Kidney (tissue), 13 donors: ENCODE measurements at regions not wholly inside any gene's neighbourhood (a gene's known extent, or its start where the extent isn't known, plus 50 kb on each side); places are given as distances from the start of the nearest gene placed in this dataset.

Source experiments
- DNase-seq, 5 donors: peaks; one replicate each; pipeline ENCODE4 v3.0.0-alpha.2; 2013 to 2020
- FAIRE-seq: peaks from 2 replicates; lab custom pipeline; 2012; peaks lifted over from hg19 to GRCh38; lab: Jason Lieb, UNC
- H3K27ac ChIP-seq, 2 donors: one replicate each; pipeline ENCODE4 v1.7.0; 2013; ENCODE audit warnings: low read depth in 2 of 2, low read length in 2 of 2, inconsistent platforms in 1 of 2
- H3K27me3 ChIP-seq: one replicate; pipeline ENCODE4 v1.7.1; 2013; ENCODE audit warnings: low read length, inconsistent platforms; ENCODE audit not compliant: control insufficient read depth, insufficient read depth
- H3K36me3 ChIP-seq, 3 donors: one replicate each; pipeline versions ENCODE4 v1.7.0 to v1.7.1; 2013; ENCODE audit warnings: low read length in 3 of 3, control low read depth in 1 of 3, inconsistent platforms in 1 of 3; ENCODE audit not compliant: insufficient read depth in 3 of 3, control insufficient read depth in 2 of 3
- H3K4me1 ChIP-seq, 3 donors: one replicate each; pipeline versions ENCODE4 v1.7.0 to v1.7.1; 2013; ENCODE audit warnings: low read length in 3 of 3, inconsistent platforms in 1 of 3, low read depth in 1 of 3; ENCODE audit not compliant: control insufficient read depth in 2 of 3, insufficient read depth in 2 of 3
- H3K4me3 ChIP-seq, 3 donors: one replicate each; pipeline versions ENCODE4 v1.7.0 to v1.8.1; 2013; ENCODE audit warnings: low read length in 3 of 3, control low read depth in 1 of 3, inconsistent platforms in 1 of 3
- H3K9ac ChIP-seq, 3 donors: one replicate each; pipeline versions ENCODE4 v1.7.0 to v1.7.1; 2013; ENCODE audit warnings: low read length in 3 of 3, control low read depth in 1 of 3, inconsistent platforms in 1 of 3
- H3K9me3 ChIP-seq, 3 donors: one replicate each; pipeline versions ENCODE4 v1.7.0 to v1.7.1; 2013; ENCODE audit warnings: low read length in 3 of 3, control low read depth in 1 of 3, inconsistent platforms in 1 of 3; ENCODE audit not compliant: control insufficient read depth in 2 of 3, insufficient read depth in 1 of 3
- intact Hi-C: fragments of 100-400 bp; cut with DNase I; formaldehyde crosslinking; loops from one replicate; pipeline ENCODE4 v1.11.1; 2022
- TF ChIP-seq, protein P1 (sequence below): IDR thresholded peaks from 3 replicates; pipeline ENCODE4 v1.5.1; 2012; ENCODE audit warnings: mild to moderate bottlenecking, moderate library complexity, borderline replicate concordance; ENCODE audit not compliant: insufficient read depth; ENCODE audit errors: extremely low read depth
- donor health status: control.
- donor health status: control.
- donor health status: control.
- donor health status: control.
- donor health status: control.
- donor health status: DM: yes; HTN: yes; CAD: no.
- donor health status: Normal renal cell carcinoma (clear cell type).

DNA sequence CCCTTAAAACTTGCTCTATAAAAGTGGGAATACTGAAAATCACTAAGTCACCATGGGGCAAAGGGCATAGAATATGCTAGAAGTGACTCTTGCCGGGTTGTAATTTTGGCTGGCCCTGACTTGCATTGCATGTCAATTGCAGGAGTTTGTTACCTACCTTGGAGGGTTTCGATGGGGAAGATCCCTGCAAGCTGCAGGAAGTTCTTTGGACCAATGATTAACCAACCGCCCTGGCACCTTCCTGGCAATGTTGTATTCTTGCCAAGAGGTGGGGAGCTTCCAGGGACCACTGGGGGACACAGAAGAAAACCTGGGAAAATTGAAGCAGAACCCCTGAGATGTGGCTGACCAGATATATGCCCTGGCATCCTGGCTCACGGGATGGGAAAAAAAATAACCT lies 235.8 kb downstream of the B3GLCT start:
- DNase-seq (no peak), FAIRE-seq (no peak)
- Histone ChIP-seq H3K4me1 (peaks cover 0 to 4% (median 2%) of the 10 kb centered on the region in 3 donors), H3K36me3 (no peaks in the 10 kb centered on the region), H3K27me3 (no peaks in the 10 kb centered on the region), H3K4me3 (no peak overlapping the region), H3K9ac (no peak overlapping the region), H3K9me3 (peaks cover 0 to 2% (median 0%) of the 10 kb centered on the region in 3 donors), H3K27ac (no peak overlapping the region)
- intact Hi-C loops, result loop anchor here (10.0 kb wide), 1 partner anchor 299 kb away; the partner anchor contains the start of gene RXFP2
- TF ChIP-seq, protein P1, sequence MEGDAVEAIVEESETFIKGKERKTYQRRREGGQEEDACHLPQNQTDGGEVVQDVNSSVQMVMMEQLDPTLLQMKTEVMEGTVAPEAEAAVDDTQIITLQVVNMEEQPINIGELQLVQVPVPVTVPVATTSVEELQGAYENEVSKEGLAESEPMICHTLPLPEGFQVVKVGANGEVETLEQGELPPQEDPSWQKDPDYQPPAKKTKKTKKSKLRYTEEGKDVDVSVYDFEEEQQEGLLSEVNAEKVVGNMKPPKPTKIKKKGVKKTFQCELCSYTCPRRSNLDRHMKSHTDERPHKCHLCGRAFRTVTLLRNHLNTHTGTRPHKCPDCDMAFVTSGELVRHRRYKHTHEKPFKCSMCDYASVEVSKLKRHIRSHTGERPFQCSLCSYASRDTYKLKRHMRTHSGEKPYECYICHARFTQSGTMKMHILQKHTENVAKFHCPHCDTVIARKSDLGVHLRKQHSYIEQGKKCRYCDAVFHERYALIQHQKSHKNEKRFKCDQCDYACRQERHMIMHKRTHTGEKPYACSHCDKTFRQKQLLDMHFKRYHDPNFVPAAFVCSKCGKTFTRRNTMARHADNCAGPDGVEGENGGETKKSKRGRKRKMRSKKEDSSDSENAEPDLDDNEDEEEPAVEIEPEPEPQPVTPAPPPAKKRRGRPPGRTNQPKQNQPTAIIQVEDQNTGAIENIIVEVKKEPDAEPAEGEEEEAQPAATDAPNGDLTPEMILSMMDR, result no peak

DNA sequence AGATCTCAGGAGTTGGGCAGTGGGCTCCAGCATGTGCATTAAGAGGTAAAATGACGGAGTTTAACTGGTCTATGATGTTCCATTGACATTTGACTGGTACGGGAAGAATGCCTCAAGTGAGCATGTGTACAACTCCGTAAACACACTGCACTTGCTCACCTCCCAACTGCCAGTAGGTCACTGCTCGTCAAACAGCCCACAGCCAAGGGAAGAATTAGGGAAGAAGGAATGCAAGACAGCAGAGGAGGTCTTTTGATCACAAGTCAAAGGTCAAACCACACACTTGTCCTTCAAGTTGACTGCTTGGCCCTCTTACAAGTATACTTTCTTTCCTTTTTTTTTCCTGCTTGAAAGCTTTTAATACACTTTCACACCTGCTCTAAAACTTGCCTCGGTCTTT lies 236.7 kb downstream of the B3GLCT start:
- Histone ChIP-seq H3K4me3 (no peak overlapping the region), H3K36me3 (no peaks in the 10 kb centered on the region), H3K9me3 (peaks cover 0 to 2% (median 0%) of the 10 kb centered on the region in 3 donors), H3K4me1 (peaks cover 0 to 4% (median 2%) of the 10 kb centered on the region in 3 donors), H3K9ac (no peak overlapping the region), H3K27me3 (no peaks in the 10 kb centered on the region), H3K27ac (no peak overlapping the region)
- intact Hi-C loops, result loop anchor here (10.0 kb wide), 1 partner anchor 298 kb away; the partner anchor contains the start of gene RXFP2
- FAIRE-seq (no peak), DNase-seq (peak in 3 of 5 donors; percentile 21 to 48 (median 39))
- TF ChIP-seq, protein P1, result no peak

DNA sequence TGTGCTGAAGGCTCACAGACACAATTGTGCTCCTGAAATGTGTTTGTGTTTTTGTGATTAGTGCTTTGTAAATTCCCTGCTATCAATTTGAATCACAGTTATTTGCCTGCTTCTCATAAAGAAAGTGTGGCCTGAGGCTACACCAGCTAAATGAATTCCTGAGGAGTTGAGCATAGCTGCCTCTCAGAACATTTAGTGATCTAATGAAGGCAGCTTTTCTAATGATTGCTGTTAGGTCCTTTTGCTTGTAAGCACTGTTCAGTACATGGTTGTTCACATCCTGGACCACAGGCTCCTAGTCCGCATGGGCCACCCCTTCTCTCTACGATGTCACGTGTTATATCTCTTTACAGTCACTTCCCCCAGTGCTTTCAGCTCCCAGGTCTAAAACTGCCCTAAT lies 238.2 kb downstream of the B3GLCT start:
- DNase-seq, result no peak
- FAIRE-seq, result no peak
- no peaks in the 10 kb centered on the region for H3K27me3 ChIP-seq
- H3K9ac ChIP-seq, result no peak overlapping the region
- TF ChIP-seq, protein P1, result no peak
- no peak overlapping the region for H3K27ac ChIP-seq
- H3K9me3 ChIP-seq, result peaks cover 0 to 2% (median 0%) of the 10 kb centered on the region in 3 donors
- no peak overlapping the region for H3K4me3 ChIP-seq
- intact Hi-C loops, result loop anchor here (10.0 kb wide), 1 partner anchor 297 kb away; the partner anchor contains the start of gene RXFP2
- peaks cover 0 to 4% (median 2%) of the 10 kb centered on the region in 3 donors for H3K4me1 ChIP-seq
- no peaks in the 10 kb centered on the region for H3K36me3 ChIP-seq

DNA sequence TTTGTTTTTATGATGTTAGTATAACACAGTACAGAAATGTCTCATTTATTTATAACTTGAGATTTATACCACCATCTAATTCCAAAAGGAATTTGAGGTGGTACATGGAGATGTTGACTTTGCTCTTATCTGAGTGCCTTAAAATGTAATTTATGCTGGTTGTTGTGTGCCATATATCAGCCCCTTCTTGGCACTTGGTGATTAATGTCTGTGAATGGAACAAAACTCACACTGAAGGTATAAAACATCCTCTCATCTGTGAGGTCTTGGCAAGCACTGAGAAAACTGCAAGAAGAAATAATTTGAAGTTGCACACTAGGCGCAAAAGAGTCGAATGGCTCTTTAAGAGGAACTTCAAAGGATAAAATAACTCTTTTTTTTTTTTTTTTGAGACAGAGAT lies 240.4 kb downstream of the B3GLCT start:
- no peaks in the 10 kb centered on the region for H3K27me3 ChIP-seq
- TF ChIP-seq, protein P1, result no peak
- H3K9ac ChIP-seq, result no peak overlapping the region
- DNase-seq (peak in 3 of 5 donors; percentile 36 to 86 (median 76)), FAIRE-seq (no peak)
- H3K27ac ChIP-seq, result no peak overlapping the region
- no peaks in the 10 kb centered on the region for H3K36me3 ChIP-seq
- no peak overlapping the region for H3K4me3 ChIP-seq
- no peaks in the 10 kb centered on the region for H3K9me3 ChIP-seq
- H3K4me1 ChIP-seq, result peaks cover 0 to 4% (median 2%) of the 10 kb centered on the region in 3 donors
- intact Hi-C loops, result no loop called here
